GM12891 (cell line): ENCODE measurements at regions not wholly inside any gene's neighbourhood (a gene's known extent, or its start where the extent isn't known, plus 50 kb on each side); places are given as distances from the start of the nearest gene placed in this dataset.

Source experiments
- PAX5 ChIP-seq: IDR thresholded peaks from 2 replicates; pipeline ENCODE4 v1.6.1; 2011; ENCODE audit warnings: low read length, moderate library complexity, mild to moderate bottlenecking; ENCODE audit not compliant: insufficient read depth, severe bottlenecking
- POLR2A ChIP-seq: IDR thresholded peaks from 2 replicates; pipeline ENCODE4 v1.6.1; 2011; ENCODE audit warnings: low read depth, low read length, control low read depth
- POLR2AphosphoS5 ChIP-seq: IDR thresholded peaks from 2 replicates; pipeline ENCODE4 v1.6.1; 2011; ENCODE audit warnings: low read depth, low read length, control low read depth
- POU2F2 ChIP-seq: IDR thresholded peaks from 2 replicates; pipeline ENCODE4 v1.6.1; 2011; ENCODE audit warnings: low read depth, mild to moderate bottlenecking, control low read depth, low read length, moderate library complexity
- SPI1 ChIP-seq: IDR thresholded peaks from 2 replicates; pipeline ENCODE4 v1.6.1; 2011; ENCODE audit warnings: low read depth, low read length, control low read depth
- TAF1 ChIP-seq: IDR thresholded peaks from 2 replicates; pipeline ENCODE4 v1.6.1; 2011; ENCODE audit warnings: low read depth, low read length, control low read depth

DNA sequence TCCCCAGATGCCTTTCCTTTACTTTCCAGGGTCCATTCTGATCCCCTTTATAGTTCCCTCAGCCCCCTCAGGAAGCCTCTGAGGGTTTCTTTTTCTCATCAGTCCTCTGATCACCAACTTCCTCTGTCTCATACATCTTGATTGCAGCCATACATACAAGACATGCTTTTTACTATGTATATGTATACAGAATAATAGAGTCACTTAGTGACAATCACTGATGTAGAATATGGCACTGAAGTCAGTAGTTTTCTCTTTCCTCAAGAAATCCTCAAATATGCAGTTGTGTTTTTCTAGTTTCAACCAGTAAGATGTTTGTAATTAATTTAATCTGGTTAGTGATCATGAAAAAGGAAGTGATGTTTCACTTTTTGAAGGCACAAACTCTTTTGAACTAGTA is 364.1 kb downstream of the MAN2A1 start:
- TF ChIP-seq POLR2A (no peak), TAF1 (no peak), POLR2AphosphoS5 (no peak), SPI1 (no peak), PAX5 (no peak), POU2F2 (no peak)
